ENCODE measurements at regions not wholly inside any gene's neighbourhood (a gene's known extent, or its start where the extent isn't known, plus 50 kb on each side); places are given as distances from the start of the nearest gene placed in this dataset.
A peak's percentile ranks its signal among the peaks of the same experiment; 100 is the strongest.

DNA sequence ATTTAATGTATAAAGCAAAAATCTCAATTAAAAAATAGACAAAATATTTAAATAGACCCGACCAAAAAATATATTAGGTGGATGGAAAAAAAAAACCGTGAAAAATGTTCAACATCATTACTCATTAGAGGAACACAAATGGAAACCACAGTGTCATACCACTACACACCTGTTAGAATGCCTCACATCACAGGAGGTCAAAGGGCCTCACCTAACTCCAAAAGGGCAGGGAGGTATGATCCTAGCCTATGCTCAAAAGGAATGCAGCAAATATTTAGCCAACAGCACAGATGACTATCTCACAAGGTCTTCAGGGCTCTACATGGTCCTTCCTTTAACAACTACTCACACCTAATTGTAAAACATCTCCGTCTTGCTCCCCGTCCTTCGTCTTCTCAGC, 185.5 kb upstream of the SETBP1 start:
- Histone ChIP-seq H2AFZ (ENCODE audit: insufficient read depth, low read depth, low read length, poor library complexity, severe bottlenecking) (no peak overlapping the region), H3K27ac (ENCODE audit: low read length in 2 of 2) (no peak overlapping the region), H3K9ac (ENCODE audit: low read length) (no peak overlapping the region), H3K36me3 (replicated peaks in 1 of 2; ENCODE audit: control extremely low read depth in 1 of 2, control insufficient read depth in 1 of 2, extremely low read depth in 1 of 2, insufficient read depth in 2 of 2, low read length in 1 of 2) (no peaks in the 10 kb centered on the region), H4K20me1 (ENCODE audit: control insufficient read depth, insufficient read depth, low read length, poor library complexity, severe bottlenecking) (no peaks in the 10 kb centered on the region), H3K4me3 (ENCODE audit: control extremely low read depth in 1 of 5, extremely low read depth in 1 of 5, insufficient read depth in 1 of 5, low read depth in 2 of 5, low read length in 4 of 5) (no peak overlapping the region), H3K4me1 (ENCODE audit: control insufficient read depth in 2 of 2, insufficient read depth in 2 of 2, low read length in 2 of 2) (peaks cover 0 to 4% of the 10 kb centered on the region in 2 donors), H3K79me2 (ENCODE audit: control insufficient read depth, insufficient read depth, low read length) (no peaks in the 10 kb centered on the region), H3K4me2 (replicated peaks; ENCODE audit: low read depth, low read length, poor library complexity, severe bottlenecking) (no peak overlapping the region), H3K27me3 (replicated peaks in 1 of 4; ENCODE audit: control extremely low read depth in 1 of 4, control insufficient read depth in 3 of 4, insufficient read depth in 4 of 4, low read length in 3 of 4) (no peaks in the 10 kb centered on the region), H3K9me3 (ENCODE audit: control extremely low read depth in 1 of 3, control insufficient read depth in 2 of 3, insufficient read depth in 1 of 3, low read length in 2 of 3) (peaks cover 0 to 1% (median 0%) of the 10 kb centered on the region in 3 donors)
- DNase-seq (no peak), ATAC-seq (ENCODE audit: low read depth) (no peak)
- ChIA-PET POLR2A (no interaction called here), CTCF (no interaction called here)
- peaks cover 15% of the 10 kb centered on the region for H3K4me1 Mint-ChIP-seq
- TF ChIP-seq CTCF (IDR thresholded peaks at IDR 0.05) (no peak), EZH2 (IDR thresholded peaks at IDR 0.05; ENCODE audit: borderline replicate concordance, insufficient read depth, low read depth, low read length, poor library complexity, severe bottlenecking) (no peak)
- H3K9me3 Mint-ChIP-seq (ENCODE audit: insufficient read depth), result peaks cover 3% of the 10 kb centered on the region
- peak overlapping the region; percentile 56 for H3K27ac Mint-ChIP-seq
- WGBS (ENCODE audit: insufficient coverage), result 100% methylated on average over 3 of the region's 5 CpGs
- H3K27me3 Mint-ChIP-seq, result no peaks in the 10 kb centered on the region
- intact Hi-C loops (cut with micrococcal nuclease), result no loop called here
- H3K4me3 Mint-ChIP-seq, result peak overlapping the region; percentile 16

DNA sequence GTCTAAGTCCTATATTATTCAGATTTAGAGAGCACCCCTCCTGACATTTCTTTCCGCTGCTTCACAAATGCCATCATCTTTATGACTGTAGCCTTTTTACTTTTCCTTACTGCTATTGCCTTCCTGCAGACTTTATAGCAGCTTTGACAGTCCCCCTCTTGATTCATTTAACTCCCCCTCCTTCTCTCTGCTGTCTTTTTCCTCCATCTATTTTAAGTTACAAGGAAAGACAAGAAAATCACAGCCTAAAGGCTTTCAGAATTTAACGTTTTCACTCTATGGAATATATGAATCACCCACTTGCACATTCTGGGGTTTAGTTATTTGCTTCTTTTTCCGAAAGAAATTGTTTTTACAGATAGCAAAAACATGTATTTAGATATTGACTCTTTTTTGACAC, 183.4 kb upstream of the SETBP1 start:
- ATAC-seq (ENCODE audit: low read depth), result no peak
- Histone ChIP-seq H3K4me2 (replicated peaks; ENCODE audit: low read depth, low read length, poor library complexity, severe bottlenecking) (no peak overlapping the region), H4K20me1 (ENCODE audit: control insufficient read depth, insufficient read depth, low read length, poor library complexity, severe bottlenecking) (no peaks in the 10 kb centered on the region), H3K4me1 (ENCODE audit: control insufficient read depth in 2 of 2, insufficient read depth in 2 of 2, low read length in 2 of 2) (peaks cover 16 to 19% of the 10 kb centered on the region in 2 donors), H3K27me3 (replicated peaks in 1 of 4; ENCODE audit: control extremely low read depth in 1 of 4, control insufficient read depth in 3 of 4, insufficient read depth in 4 of 4, low read length in 3 of 4) (no peaks in the 10 kb centered on the region), H3K27ac (ENCODE audit: low read length in 2 of 2) (no peak overlapping the region), H3K36me3 (replicated peaks in 1 of 2; ENCODE audit: control extremely low read depth in 1 of 2, control insufficient read depth in 1 of 2, extremely low read depth in 1 of 2, insufficient read depth in 2 of 2, low read length in 1 of 2) (no peaks in the 10 kb centered on the region), H2AFZ (ENCODE audit: insufficient read depth, low read depth, low read length, poor library complexity, severe bottlenecking) (no peak overlapping the region), H3K79me2 (ENCODE audit: control insufficient read depth, insufficient read depth, low read length) (no peaks in the 10 kb centered on the region), H3K4me3 (ENCODE audit: control extremely low read depth in 1 of 5, extremely low read depth in 1 of 5, insufficient read depth in 1 of 5, low read depth in 2 of 5, low read length in 4 of 5) (no peak overlapping the region), H3K9me3 (ENCODE audit: control extremely low read depth in 1 of 3, control insufficient read depth in 2 of 3, insufficient read depth in 1 of 3, low read length in 2 of 3) (no peaks in the 10 kb centered on the region), H3K9ac (ENCODE audit: low read length) (no peak overlapping the region)
- Mint-ChIP-seq H3K9me3 (ENCODE audit: insufficient read depth) (peaks cover 3% of the 10 kb centered on the region), H3K27ac (no peak overlapping the region), H3K4me1 (peaks cover 33% of the 10 kb centered on the region), H3K4me3 (no peak overlapping the region), H3K27me3 (no peaks in the 10 kb centered on the region)
- intact Hi-C loops (cut with micrococcal nuclease), result no loop called here
- no peak for DNase-seq
- 100% methylated on average over 1 of the region's 3 CpGs for WGBS (ENCODE audit: insufficient coverage)
- no peak for TF ChIP-seq CTCF (IDR thresholded peaks at IDR 0.05)
- TF ChIP-seq EZH2 (IDR thresholded peaks at IDR 0.05; ENCODE audit: borderline replicate concordance, insufficient read depth, low read depth, low read length, poor library complexity, severe bottlenecking), result no peak
- CTCF ChIA-PET, result no interaction called here
- POLR2A ChIA-PET, result no interaction called here

Measured in B cell (primary cell).